ENCODE measurements at regions not wholly inside any gene's neighbourhood (a gene's known extent, or its start where the extent isn't known, plus 50 kb on each side); places are given as distances from the start of the nearest gene placed in this dataset.

DNA sequence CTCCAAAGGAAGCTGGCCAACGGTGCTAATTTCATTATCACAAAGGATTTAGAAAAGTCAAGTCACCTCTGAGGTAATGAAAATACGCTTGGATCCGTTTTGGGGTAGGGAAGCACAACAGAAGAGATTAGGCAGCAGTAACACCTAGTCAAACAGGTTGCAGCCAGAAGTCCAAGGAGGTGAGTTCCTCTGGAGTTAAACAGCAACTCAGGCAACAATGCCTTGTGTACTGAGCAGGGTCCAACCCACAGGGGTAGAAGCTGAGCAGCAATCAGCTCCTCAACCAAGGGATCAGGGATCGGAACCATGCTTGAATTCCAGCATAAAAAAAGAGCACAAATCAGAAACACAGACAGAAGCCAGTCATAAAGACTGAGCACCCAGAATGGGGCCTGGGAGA lies 88.1 kb upstream of the SPRED1 start:
- intact Hi-C loops (cut with micrococcal nuclease): no loop called here

DNA sequence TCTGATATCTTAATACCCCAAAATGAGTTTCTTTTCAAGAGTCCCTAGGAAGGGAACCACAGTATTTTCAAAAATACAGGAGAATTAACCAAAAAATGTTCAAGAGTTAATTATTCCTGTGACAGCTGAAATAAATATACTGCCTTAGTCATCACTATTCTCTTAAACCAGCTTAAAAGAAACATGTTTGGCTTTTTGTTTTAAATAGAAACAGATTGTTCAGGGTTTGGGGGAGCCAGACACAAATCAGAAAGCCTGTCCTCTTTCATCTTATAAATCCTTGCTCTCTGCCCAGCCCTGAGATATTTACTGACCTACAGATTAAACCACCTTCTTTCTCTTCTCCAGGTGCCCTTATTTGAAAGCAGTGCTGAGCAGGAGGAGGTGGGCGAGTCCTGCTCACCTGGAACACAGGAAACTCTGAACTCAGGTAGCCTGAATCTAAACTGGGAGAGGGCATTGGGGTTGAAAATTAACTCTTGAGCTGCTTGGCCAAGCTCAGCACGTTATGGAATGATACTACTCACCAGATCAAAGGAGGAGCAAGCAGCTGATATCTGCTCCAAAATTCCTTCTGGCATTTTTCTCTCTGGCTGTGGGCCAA lies 84.1 kb upstream of the SPRED1 start:
- intact Hi-C loops (cut with micrococcal nuclease): no loop called here

DNA sequence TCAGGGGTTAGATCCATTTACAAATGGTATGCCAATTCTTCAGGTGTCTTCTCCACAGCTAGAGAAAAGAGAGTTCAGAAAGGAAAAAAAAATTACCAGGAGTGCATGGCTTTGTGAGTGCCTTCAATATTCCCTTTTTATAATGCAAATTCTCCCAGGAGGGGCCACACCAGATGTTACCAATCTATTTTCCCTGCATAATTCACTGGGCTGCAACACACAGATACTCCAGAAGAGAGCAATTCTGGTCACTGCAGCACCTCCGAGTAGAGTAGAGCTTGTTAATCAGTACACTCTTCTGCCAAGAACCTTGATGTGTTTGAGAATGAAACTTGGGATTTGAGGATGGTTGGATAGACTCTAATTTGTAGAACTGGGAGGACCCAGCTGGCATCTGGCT lies 80.7 kb upstream of the SPRED1 start:
- intact Hi-C loops (cut with micrococcal nuclease): no loop called here

DNA sequence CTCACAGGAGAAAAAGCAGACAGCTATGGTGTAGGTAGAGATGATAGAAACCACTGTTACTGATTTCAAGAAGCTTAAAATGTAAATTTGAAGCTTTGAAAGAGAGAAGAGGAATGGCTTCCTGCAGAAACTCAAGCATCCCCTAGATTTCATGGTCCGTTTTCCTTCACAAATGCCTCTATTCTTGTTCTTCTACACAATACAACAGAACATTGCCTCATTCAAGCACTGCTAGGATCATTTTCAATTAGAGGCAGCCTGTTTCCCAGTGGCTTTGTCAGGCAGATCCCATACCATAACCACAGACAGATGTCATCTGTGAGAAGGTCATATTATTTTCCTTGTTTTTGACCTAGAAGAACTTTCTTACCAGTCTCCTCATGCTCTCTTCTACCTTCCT lies 77.9 kb upstream of the SPRED1 start:
- intact Hi-C loops (cut with micrococcal nuclease): no loop called here

DNA sequence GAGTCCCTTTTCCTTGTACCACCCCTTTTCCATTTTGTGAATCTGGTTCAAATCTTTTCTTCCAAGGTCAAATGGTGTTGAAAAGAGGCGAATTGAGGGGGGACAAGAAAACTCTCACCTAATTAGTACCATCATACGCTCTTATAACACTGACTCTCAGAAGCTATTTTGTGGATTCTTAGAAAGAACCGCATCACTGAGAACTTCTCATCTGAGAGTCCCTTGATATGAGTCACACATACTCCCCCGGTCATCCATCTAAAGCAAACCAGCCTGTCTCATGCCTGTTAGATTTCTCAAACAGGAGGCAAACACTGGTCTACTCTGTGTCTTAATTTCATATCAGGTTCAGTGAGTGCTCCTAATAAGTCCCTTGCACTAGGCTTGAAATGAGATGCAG lies 76.5 kb upstream of the SPRED1 start:
- intact Hi-C loops (cut with micrococcal nuclease): no loop called here

DNA sequence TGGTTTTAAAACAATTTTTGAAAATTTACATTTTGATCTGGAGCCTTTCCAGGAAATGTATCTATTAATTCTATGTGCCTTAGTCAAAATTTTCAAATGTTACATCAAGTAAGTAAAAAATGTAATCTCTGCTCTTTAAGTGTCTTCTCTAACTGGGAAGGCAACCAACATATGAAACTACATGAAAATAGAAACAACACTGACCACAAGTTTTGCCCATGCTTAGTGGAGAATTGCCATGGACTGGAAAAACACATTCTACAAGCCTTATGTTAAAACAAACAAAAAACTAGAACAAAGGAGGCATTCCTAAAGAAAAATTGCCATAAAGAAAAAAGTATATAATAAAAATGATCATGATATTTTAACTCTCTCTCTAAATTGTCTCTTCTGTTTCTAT lies 75.9 kb upstream of the SPRED1 start:
- intact Hi-C loops (cut with micrococcal nuclease): no loop called here

DNA sequence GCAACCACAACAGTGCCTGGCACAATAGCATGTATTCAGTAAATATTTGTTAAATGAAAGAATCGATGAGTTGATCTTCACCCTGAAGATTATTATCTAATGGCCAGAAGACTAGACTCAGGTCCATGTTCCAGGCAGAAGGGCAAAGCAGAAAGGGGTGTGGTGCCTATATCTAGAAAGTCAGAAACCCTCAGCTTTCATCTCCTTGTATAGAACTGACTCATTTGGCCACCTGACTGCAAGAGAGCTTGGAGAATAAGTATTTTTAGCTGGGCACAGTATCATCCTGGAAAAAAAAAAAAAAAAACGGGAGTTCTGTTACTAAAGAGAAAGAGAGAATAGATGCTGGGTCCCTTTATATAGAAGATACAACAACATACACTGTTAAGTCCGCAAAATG lies 69.7 kb upstream of the SPRED1 start:
- intact Hi-C loops (cut with micrococcal nuclease): no loop called here

DNA sequence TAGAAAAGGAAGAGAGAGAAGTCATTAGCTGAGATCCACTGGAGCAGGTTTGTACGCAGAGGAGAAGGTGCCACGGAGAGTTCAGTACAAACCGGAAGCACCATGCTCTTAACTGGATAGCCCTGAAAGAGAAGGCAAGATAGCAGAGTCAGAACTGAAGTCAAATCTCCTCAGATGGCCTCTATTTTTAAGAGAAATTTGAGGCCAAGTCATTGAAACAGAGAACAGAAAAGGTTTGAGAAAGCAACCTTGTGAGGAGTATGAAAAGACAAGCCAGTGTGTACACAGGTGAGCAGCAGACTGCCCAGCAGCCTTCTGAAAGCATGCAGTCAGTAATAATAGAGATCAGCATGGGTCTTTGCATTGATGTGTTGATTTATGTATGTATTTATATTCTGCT lies 66.1 kb upstream of the SPRED1 start:
- intact Hi-C loops (cut with micrococcal nuclease): no loop called here

DNA sequence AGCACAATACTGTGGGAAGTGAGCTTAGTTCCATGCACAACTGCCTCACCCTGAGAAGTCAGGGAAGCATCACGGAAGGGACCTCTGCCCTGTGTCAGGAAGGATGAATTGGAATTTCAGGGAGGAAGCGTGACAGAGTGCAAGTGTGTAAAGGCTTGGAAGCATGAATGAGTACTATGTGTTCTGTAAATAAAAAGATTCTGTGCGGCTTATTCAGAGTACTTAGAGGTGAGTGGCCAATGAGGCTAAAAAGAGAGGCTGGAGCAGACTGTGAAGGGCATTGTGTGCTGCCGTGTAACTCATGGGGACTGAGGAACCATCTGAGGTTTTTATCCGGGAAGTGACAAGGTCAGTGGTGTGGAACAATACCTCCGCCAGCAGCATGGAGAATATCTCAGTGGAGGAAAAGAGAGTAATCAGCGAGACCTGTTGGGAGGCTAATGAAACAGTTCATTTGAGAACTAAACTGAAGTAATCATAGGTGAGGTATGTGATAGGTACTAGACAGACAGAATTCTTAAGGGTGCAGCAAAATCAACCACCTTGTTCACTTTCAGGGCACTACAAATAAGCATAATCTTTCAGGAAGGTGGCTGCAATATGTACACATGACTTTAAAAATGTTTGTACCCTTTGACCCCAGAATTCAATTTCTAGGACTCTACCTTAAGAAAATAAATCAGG lies 64.9 kb upstream of the SPRED1 start:
- intact Hi-C loops (cut with micrococcal nuclease): no loop called here

DNA sequence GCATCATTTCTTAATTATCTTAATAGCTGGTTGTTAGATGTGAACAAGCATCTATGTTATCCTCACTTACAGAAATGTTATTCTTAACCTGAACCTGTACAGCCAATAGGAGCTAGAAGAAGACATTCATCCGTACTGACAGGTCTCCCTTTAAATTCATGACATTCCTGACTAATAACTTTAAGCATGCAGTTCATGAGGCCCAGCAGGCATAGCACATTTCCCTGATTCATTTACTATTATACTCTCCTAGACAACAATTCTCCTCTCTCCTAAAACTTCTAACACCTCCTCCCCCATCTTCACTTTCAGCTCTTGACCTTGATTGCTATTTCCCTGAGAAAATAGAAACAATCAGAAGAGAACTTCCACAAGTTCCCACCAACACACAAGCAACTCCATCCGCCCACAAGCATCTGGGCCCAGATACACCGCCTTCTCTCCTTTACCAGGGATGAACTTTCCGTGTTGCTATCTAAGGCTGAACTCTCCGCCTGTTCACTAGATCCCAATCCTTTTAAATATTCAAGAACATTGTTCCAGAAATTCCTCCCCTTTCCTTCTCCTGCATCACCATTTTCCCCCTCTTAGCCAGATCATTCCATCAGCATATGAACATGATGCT lies 62.9 kb upstream of the SPRED1 start:
- intact Hi-C loops (cut with micrococcal nuclease): no loop called here

DNA sequence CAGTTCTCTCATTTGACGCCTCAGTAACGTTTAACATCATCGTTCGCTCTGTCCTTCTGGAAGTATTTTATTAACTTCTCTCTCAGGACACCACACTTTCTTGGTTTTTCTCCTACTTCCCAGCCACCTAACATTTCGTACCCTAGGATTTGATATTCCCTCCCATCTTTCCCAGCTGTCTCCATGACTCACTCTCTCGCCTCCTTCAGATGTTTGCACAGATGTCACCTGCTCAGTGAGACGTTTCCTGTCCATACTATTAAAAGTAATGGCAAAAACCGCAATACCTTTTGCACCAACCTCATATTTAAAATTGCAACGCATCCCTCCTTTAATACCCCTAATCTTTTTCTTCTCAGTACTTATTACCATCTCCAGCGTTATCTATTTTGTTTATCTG lies 62.1 kb upstream of the SPRED1 start:
- intact Hi-C loops (cut with micrococcal nuclease): no loop called here

DNA sequence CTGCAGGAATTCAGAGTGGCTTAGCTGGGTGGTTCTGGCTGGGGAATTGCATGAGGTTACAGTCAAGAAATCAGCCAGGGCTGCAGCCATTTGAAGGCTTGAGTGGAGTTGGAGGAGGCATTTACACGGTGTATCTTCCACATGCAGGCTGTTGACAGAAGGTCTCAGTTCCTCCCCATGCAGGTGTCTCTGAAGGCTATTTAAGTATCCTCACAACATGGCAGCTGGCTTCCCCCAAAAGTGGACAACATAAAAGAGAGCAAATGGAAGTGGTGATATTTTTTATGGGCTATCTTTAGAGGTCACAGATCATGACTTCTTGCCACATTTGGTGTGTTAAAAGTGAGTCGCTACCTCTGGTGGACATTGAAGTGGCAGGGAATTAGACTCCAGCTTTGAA lies 60.1 kb upstream of the SPRED1 start:
- intact Hi-C loops (cut with micrococcal nuclease): no loop called here

DNA sequence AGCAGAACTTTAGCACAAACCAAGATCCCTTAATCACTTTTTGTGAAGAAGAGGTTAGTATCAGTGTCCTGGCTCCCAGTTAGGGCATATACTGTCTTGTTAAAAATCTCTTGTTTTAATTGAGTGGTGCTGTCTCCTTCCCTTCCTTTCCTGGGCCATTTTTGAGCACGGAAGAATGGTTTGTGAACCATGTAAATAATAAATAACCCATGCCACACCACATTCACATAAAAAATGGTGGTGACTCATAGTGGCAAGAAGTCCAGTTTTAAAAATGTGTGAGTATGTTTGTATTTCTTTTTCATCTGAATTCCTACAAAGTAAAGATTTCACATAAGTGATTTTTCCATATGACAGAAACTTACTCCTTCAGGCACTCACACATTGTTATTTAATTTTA lies 59.1 kb upstream of the SPRED1 start:
- intact Hi-C loops (cut with micrococcal nuclease): no loop called here

DNA sequence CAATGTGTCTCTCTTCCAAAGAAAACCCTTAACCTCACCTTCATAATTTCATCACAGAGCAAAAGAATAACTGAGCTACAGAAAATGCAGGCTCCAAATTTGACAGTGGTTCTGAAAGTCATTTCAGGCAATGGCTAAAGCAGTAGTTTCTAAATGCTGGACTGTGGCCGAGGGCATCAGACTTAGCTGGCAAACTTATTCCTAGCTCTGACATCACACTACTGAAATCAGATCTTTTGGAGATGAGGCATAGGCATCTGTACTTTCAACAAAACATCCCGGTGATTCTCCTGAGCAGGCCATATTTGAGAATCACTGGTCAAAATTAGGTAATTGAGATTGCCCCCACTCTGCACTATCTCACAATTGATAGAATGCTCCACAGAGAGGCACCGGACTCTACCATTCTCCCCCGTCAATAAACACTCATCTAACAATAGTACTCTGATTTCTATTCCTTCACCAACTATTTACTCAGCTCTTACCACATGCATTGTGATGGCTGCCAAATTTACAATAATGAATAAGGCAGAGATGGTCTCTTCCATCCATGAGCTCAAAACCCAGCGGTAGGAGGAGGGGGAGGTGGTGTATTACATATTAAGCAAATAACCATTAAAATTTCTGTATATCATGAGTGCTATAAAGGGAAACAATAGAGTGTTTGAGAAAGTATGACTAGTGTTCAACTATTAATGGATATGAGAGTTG lies 57.3 kb upstream of the SPRED1 start:
- intact Hi-C loops (cut with micrococcal nuclease): no loop called here

DNA sequence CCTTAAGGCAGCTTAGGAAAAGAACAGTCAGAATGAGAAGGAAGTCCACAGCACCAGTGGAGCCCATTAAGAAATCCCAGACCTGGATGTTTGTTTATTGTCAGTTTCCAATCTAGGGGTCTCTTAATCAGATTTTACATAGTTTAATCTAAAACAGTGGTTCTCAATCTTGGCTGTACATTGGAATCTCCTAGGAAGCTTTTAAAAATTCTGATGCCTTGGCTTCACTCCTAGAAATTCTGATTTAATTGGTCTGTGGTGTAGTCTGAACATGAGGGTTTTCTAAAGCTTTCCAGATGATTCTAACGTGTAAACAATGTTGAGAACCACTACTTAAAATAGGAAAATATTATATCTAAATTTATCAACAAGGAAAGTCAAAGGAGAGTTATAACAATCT lies 56.6 kb upstream of the SPRED1 start:
- intact Hi-C loops (cut with micrococcal nuclease): no loop called here

DNA sequence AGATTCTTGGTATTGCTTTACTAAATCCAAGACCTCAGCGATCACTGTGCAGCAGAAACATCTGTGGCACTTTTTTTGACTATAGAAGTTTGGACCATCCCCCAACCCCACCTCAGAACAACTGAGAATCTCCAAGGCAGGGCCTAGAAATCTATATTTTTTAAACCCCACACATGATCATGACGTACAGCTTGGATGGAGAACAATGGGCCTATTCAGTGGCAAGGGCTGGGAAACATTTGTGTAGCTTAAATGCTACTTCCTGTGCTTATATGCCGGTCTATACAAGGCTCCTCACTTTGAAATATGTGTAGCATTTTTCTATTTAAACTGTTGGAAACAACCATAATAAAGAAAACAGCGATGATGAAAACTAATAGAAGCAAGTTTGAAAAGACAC lies 55.1 kb upstream of the SPRED1 start:
- intact Hi-C loops (cut with micrococcal nuclease): no loop called here

DNA sequence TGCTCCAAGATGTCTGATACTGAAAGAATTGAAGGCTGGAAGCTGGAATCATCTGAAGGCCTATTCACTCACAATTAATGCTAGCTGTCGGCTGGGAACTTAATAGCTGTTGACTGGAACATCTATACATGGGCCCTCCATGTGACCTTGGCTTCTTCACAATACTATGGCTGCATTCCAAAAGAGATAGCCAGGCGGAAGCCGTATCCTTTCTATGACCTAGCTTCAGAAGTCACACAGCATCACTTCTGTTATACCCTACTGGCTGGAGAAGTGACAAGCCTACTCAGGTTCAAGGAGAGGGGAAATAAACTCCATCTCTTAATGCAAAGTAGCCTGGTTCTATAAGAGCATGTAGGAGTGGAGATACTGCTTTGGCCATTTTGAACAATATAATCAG lies 50.9 kb upstream of the SPRED1 start:
- intact Hi-C loops (cut with micrococcal nuclease): no loop called here

DNA sequence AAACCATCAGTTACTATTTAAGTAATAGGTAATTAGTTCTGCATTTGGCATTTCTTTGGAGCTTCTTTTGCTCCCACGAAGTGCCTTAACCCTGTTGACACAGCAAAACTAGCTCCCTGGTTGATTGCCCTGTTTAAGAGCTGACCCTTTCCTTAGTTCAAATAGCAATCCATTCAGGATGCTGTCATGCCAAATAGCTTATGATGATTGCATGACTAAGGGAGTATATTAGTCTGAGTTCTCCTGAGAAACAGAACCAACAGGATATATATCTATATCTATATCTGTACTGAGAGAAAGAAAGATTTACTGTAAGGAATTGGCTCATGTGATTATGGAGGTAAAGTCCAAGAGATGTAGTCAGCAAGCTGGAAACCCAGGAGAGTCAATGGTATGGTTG lies 50.3 kb upstream of the SPRED1 start:
- intact Hi-C loops (cut with micrococcal nuclease): no loop called here
